HCT116 (cell line): ENCODE measurements at regions not wholly inside any gene's neighbourhood (a gene's known extent, or its start where the extent isn't known, plus 50 kb on each side); places are given as distances from the start of the nearest gene placed in this dataset.

Experiments used
- ATAC-seq: fragments of 200-7000 bp; cut with Tn5 transposase; 2 replicates; pipeline ENCODE4 v1.9.1; 2020; ENCODE audit warnings: mild to moderate bottlenecking, moderate library complexity
- BruUV-seq: library from RNA; stranded (reverse); fragments of 400-500 nt; replicated peaks from 2 replicates; lab custom pipeline; 2021; lab: Mats Ljungman, UMichigan
- CTCF ChIA-PET: fragments of 300-600 bp; sonication (Branson Sonifier 250); formaldehyde crosslinking; loops from one replicate; lab custom pipeline; 2021; ENCODE audit warnings: antibody characterized with exemption; lab: Charles Lee
- POLR2A ChIA-PET: fragments of 300-600, 350-600 bp; sonication (Branson Sonifier 250); formaldehyde crosslinking; loops from one replicate; lab custom pipeline; 2021; ENCODE audit warnings: antibody characterized with exemption; lab: Charles Lee
- RAD21 ChIA-PET, 2 experiments: fragments of 300-600 bp; sonication (Branson Sonifier 250); formaldehyde crosslinking; loops; one replicate each; lab custom pipeline; 2023; ENCODE audit warnings: low total read pairs in 2 of 2; ENCODE audit not compliant: uncharacterized antibody in 2 of 2, unreplicated experiment in 2 of 2, low non-redundant PET in 1 of 2; lab: Charles Lee
- DNase-seq: peaks from one replicate; pipeline ENCODE4 v3.0.0-alpha.2; 2010; ENCODE audit warnings: low read depth, low spot score
- H2AFZ ChIP-seq: fragments of 200-600 bp; shearing (Covaris generic), sonication (generic); 2 replicates; pipeline ENCODE4 v1.6.1; 2017; ENCODE audit warnings: low read depth, mixed run types, mixed read lengths, antibody characterized with exemption, low read length; ENCODE audit not compliant: poor library complexity, severe bottlenecking
- H3K27ac ChIP-seq: 2 replicates; pipeline ENCODE4 v1.5.1; 2012; ENCODE audit warnings: low read depth, low read length
- H3K27me3 ChIP-seq: fragments of 200-600 bp; sonication (generic); 2 replicates; pipeline ENCODE4 v1.6.1; 2016; ENCODE audit warnings: mixed run types, low read length, mixed read lengths; ENCODE audit not compliant: insufficient read depth
- H3K36me3 ChIP-seq, 2 experiments: fragments of 200-500 bp in 1 of 2; fragments of 200-600 bp in 1 of 2; sonication (Bioruptor generic) in 1 of 2; sonication (generic) in 1 of 2; 2 replicates each; pipeline versions ENCODE4 v1.5.1 to v1.6.1; 2014 to 2016; ENCODE audit warnings: low read length in 2 of 2, inconsistent platforms in 1 of 2, mixed read lengths in 1 of 2, mixed run types in 1 of 2; ENCODE audit not compliant: insufficient read depth in 2 of 2, control insufficient read depth in 1 of 2
- H3K4me1 ChIP-seq, 2 experiments: fragments of 200-600 bp in 1 of 2; sonication (generic) in 1 of 2; 2 replicates each; pipeline versions ENCODE4 v1.5.1 to v1.6.1; 2012 to 2017; ENCODE audit warnings: low read length in 2 of 2, inconsistent platforms in 1 of 2, mild to moderate bottlenecking in 1 of 2, mixed read lengths in 1 of 2, mixed run types in 1 of 2, moderate library complexity in 1 of 2; ENCODE audit not compliant: insufficient read depth in 2 of 2, control insufficient read depth in 1 of 2
- H3K4me2 ChIP-seq: fragments of 200-600 bp; sonication (generic); 2 replicates; pipeline ENCODE4 v1.6.1; 2017; ENCODE audit warnings: mixed run types, low read length, mixed read lengths
- H3K4me3 ChIP-seq, 2 experiments: fragments of 200-600 bp in 1 of 2; sonication (generic) in 1 of 2; replicated peaks in 1 of 2; 2 replicates each; pipeline ENCODE4 v1.5.1; 2011 to 2016; ENCODE audit warnings: low read length in 2 of 2, control low read depth in 1 of 2, low read depth in 1 of 2, mild to moderate bottlenecking in 1 of 2, mixed read lengths in 1 of 2, mixed run types in 1 of 2
- H3K79me2 ChIP-seq: fragments of 200-600 bp; sonication (generic); 2 replicates; pipeline ENCODE4 v1.6.1; 2017; ENCODE audit warnings: mild to moderate bottlenecking, mixed run types, low read length, moderate library complexity, mixed read lengths; ENCODE audit not compliant: insufficient read depth
- H3K9ac ChIP-seq: fragments of 200-600 bp; sonication (generic); 2 replicates; pipeline ENCODE4 v1.6.1; 2016; ENCODE audit warnings: low read length, mixed read lengths
- H3K9me2 ChIP-seq: fragments of 200-600 bp; sonication (generic), shearing (Covaris generic); 2 replicates; pipeline ENCODE4 v1.6.1; 2017; ENCODE audit warnings: mixed run types, mild to moderate bottlenecking, moderate library complexity; ENCODE audit not compliant: insufficient read depth
- H3K9me3 ChIP-seq, 2 experiments: fragments of 200-500 bp in 1 of 2; fragments of 200-600 bp in 1 of 2; sonication (Bioruptor generic) in 1 of 2; sonication (generic) in 1 of 2; 2 replicates each; pipeline ENCODE4 v1.6.1; 2014 to 2017; ENCODE audit warnings: low read length in 2 of 2, mixed read lengths in 2 of 2, inconsistent platforms in 1 of 2, low read depth in 1 of 2, mild to moderate bottlenecking in 1 of 2, mixed run types in 1 of 2, moderate library complexity in 1 of 2; ENCODE audit not compliant: control insufficient read depth in 1 of 2, insufficient read depth in 1 of 2
- H4K20me1 ChIP-seq: fragments of 200-600 bp; sonication (generic), shearing (Covaris generic); 2 replicates; pipeline ENCODE4 v1.6.1; 2017; ENCODE audit warnings: mixed run types, mild to moderate bottlenecking, moderate library complexity; ENCODE audit not compliant: insufficient read depth
- ATF3 ChIP-seq: IDR thresholded peaks from 2 replicates; pipeline ENCODE4 v1.6.1; 2012
- CEBPB ChIP-seq: IDR thresholded peaks from 2 replicates; pipeline ENCODE4 v1.6.1; 2012; ENCODE audit warnings: low read depth
- ELF1 ChIP-seq: IDR thresholded peaks from 2 replicates; pipeline ENCODE4 v1.6.1; 2012; ENCODE audit warnings: low read depth, borderline replicate concordance
- EZH2phosphoT487 ChIP-seq: fragments of 200-600 bp; IDR thresholded peaks from 2 replicates; pipeline ENCODE4 v1.6.1; 2018; ENCODE audit warnings: antibody characterized with exemption, borderline replicate concordance
- MAX ChIP-seq: IDR thresholded peaks from 2 replicates; pipeline ENCODE4 v1.6.1; 2012
- RAD21 ChIP-seq: IDR thresholded peaks from 2 replicates; pipeline ENCODE4 v1.6.1; 2012; ENCODE audit warnings: low read depth, mild to moderate bottlenecking
- TCF7L2 ChIP-seq: IDR thresholded peaks from 2 replicates; pipeline ENCODE4 v1.7.0; 2011; ENCODE audit warnings: borderline replicate concordance, inconsistent platforms; ENCODE audit not compliant: insufficient read depth, insufficient read length; ENCODE audit errors: extremely low read depth
- ZNF274 ChIP-seq: fragments of 200-500 bp; sonication (Bioruptor generic); IDR thresholded peaks from 2 replicates; pipeline ENCODE4 v1.6.1; 2014; ENCODE audit warnings: mild to moderate bottlenecking, low read depth, low read length, inconsistent platforms
- intact Hi-C: fragments of 100-400 bp; cut with micrococcal nuclease; formaldehyde crosslinking; loops from 2 replicates; pipeline ENCODE4 v1.10.0; 2022

DNA sequence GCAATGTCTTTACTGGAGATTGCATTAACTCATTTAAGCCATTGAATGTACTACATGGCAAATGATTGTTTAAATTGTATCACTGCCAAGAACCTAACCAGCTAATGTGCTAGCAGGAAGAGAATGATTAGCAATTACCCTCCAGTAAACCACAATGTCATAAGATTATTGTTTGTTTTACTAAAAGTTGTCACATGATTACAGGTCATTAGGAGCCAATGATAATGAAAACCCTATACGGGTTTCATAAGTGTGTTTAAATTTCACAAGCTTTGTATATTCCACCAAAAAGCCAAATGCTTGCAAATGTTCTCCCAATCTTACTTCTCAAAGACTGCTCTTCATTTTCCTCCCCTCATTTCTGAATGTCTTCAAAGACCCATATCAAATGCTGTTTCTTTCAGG lies 76.5 kb upstream of the PPP1R3C start:
- ChIA-PET CTCF (no interaction called here), POLR2A (no interaction called here), RAD21 (no interaction called here)
- H3K79me2 ChIP-seq, result no peaks in the 10 kb centered on the region
- H4K20me1 ChIP-seq, result no peaks in the 10 kb centered on the region
- ATAC-seq (no peak), DNase-seq (no peak)
- no peaks in the 10 kb centered on the region for H3K4me1 ChIP-seq
- no peak overlapping the region for H3K4me3 ChIP-seq
- H3K27me3 ChIP-seq, result no peaks in the 10 kb centered on the region
- 0 out of 2 replicates have a peak, but pooled peaks cover 5% of the 10 kb centered on the region for H3K9me2 ChIP-seq
- intact Hi-C loops, result no loop called here
- no peak overlapping the region for H2AFZ ChIP-seq
- no peak overlapping the region for H3K4me2 ChIP-seq
- no TSS peak for BruUV-seq
- TF ChIP-seq MAX, result no peak
- TF ChIP-seq ATF3, result no peak
- no peak for TF ChIP-seq ZNF274
- TF ChIP-seq TCF7L2, result no peak
- TF ChIP-seq ELF1, result no peak
- no peak for TF ChIP-seq CEBPB
- no peak for TF ChIP-seq EZH2phosphoT487
- H3K9me3 ChIP-seq, result no peaks in the 10 kb centered on the region
- no peaks in the 10 kb centered on the region for H3K36me3 ChIP-seq
- H3K9ac ChIP-seq, result no peak overlapping the region
- H3K27ac ChIP-seq, result no peak overlapping the region

- no peaks in the 10 kb centered on the region for H3K9me3 ChIP-seq
- no peaks in the 10 kb centered on the region for H3K36me3 ChIP-seq
- H3K4me3 ChIP-seq, result no peak overlapping the region
- ATAC-seq, result no peak
- intact Hi-C loops, result no loop called here
- TF ChIP-seq RAD21, result no peak
- CTCF ChIA-PET, result no interaction called here
- 0 out of 2 replicates have a peak, but pooled peaks cover 5% of the 10 kb centered on the region for H3K9me2 ChIP-seq
- H3K27me3 ChIP-seq, result no peaks in the 10 kb centered on the region
- no peak overlapping the region for H3K9ac ChIP-seq
- H3K4me2 ChIP-seq, result no peak overlapping the region
- H2AFZ ChIP-seq, result no peak overlapping the region
- RAD21 ChIA-PET, result no interaction called here
- no peaks in the 10 kb centered on the region for H3K4me1 ChIP-seq
- H4K20me1 ChIP-seq, result no peaks in the 10 kb centered on the region
- BruUV-seq, result no TSS peak
- DNase-seq, result no peak
- H3K79me2 ChIP-seq, result no peaks in the 10 kb centered on the region
- no peak overlapping the region for H3K27ac ChIP-seq
- POLR2A ChIA-PET, result no interaction called here
Observed at GRCh38 chr10:91708174-91708861, 75.4 kb upstream of the PPP1R3C start.
